HepG2 (cell line): ENCODE measurements at regions not wholly inside any gene's neighbourhood (a gene's known extent, or its start where the extent isn't known, plus 50 kb on each side); places are given as distances from the start of the nearest gene placed in this dataset.
A peak's percentile ranks its signal among the peaks of the same experiment; 100 is the strongest.

Source experiments
- AHDC1 ChIP-seq: sonication (generic); formaldehyde crosslinking; IDR thresholded peaks from 2 replicates; pipeline ENCODE4 v1.5.1; 2020; ENCODE audit warnings: mild to moderate bottlenecking, missing genetic modification reagents, borderline replicate concordance
- ATF3 ChIP-seq: sonication (generic); formaldehyde crosslinking; IDR thresholded peaks from 2 replicates; pipeline ENCODE4 v1.4.0; 2020; ENCODE audit warnings: missing genetic modification reagents
- CEBPG ChIP-seq: IDR thresholded peaks from 2 replicates; pipeline ENCODE4 v1.6.1; 2016
- ELF1 ChIP-seq: sonication (generic); formaldehyde crosslinking; IDR thresholded peaks from 2 replicates; pipeline ENCODE4 v1.4.0; 2020; ENCODE audit warnings: missing genetic modification reagents
- FOXJ3 ChIP-seq: sonication (generic); formaldehyde crosslinking; IDR thresholded peaks from 2 replicates; pipeline ENCODE4 v1.4.0; 2020; ENCODE audit warnings: missing genetic modification reagents, mild to moderate bottlenecking, borderline replicate concordance
- GABPB1 ChIP-seq: IDR thresholded peaks from 2 replicates; pipeline ENCODE4 v1.6.1; 2016; ENCODE audit warnings: mild to moderate bottlenecking, missing genetic modification reagents, moderate library complexity, missing compliant biosample characterization
- HES4 ChIP-seq: sonication (generic); formaldehyde crosslinking; IDR thresholded peaks from 2 replicates; pipeline ENCODE4 v1.9.0; 2021; ENCODE audit warnings: mild to moderate bottlenecking, missing genetic modification reagents, borderline replicate concordance
- HOMEZ ChIP-seq: IDR thresholded peaks from 2 replicates; pipeline ENCODE4 v1.6.1; 2016; ENCODE audit warnings: low read depth
- KAT8 ChIP-seq: IDR thresholded peaks from 2 replicates; pipeline ENCODE4 v1.6.1; 2016; ENCODE audit warnings: missing genetic modification reagents, missing compliant biosample characterization
- KDM4B ChIP-seq: sonication (generic); formaldehyde crosslinking; IDR thresholded peaks from 2 replicates; pipeline ENCODE4 v1.4.0; 2020; ENCODE audit warnings: missing genetic modification reagents
- NKX3-1 ChIP-seq: sonication (generic); formaldehyde crosslinking; IDR thresholded peaks from 2 replicates; pipeline ENCODE4 v1.5.0; 2020; ENCODE audit warnings: missing genetic modification reagents
- NR2F1 ChIP-seq, 2 experiments: fragments of 450-650 bp in 1 of 2; formaldehyde crosslinking in 1 of 2; IDR thresholded peaks; 2 replicates each; pipeline versions ENCODE4 v1.5.0 to v1.6.1; 2016 to 2020; ENCODE audit warnings: mild to moderate bottlenecking in 1 of 2, missing compliant biosample characterization in 1 of 2, missing genetic modification reagents in 1 of 2, moderate library complexity in 1 of 2
- NR2F2 ChIP-seq: IDR thresholded peaks from 2 replicates; pipeline ENCODE4 v1.6.1; 2012; ENCODE audit warnings: low read depth, inconsistent platforms, borderline replicate concordance
- SOX5 ChIP-seq: IDR thresholded peaks from 2 replicates; pipeline ENCODE4 v1.6.1; 2016; ENCODE audit warnings: borderline replicate concordance
- ZNF12 ChIP-seq: sonication (generic); formaldehyde crosslinking; IDR thresholded peaks from 2 replicates; pipeline ENCODE4 v1.5.0; 2020; ENCODE audit warnings: missing genetic modification reagents
- ZNF274 ChIP-seq: sonication (generic); formaldehyde crosslinking; IDR thresholded peaks from 2 replicates; pipeline ENCODE4 v1.5.1; 2020; ENCODE audit warnings: mild to moderate bottlenecking, missing genetic modification reagents
- ZNF296 ChIP-seq: sonication (generic); formaldehyde crosslinking; conservative IDR thresholded peaks from 2 replicates; pipeline ENCODE4 v1.5.0; 2020; ENCODE audit warnings: mild to moderate bottlenecking, missing genetic modification reagents
- ZNF30 ChIP-seq: sonication (generic); formaldehyde crosslinking; IDR thresholded peaks from 2 replicates; pipeline ENCODE4 v1.5.0; 2020; ENCODE audit warnings: mild to moderate bottlenecking, missing genetic modification reagents
- ZNF589 ChIP-seq: sonication (generic); formaldehyde crosslinking; conservative IDR thresholded peaks from 2 replicates; pipeline ENCODE4 v1.8.0; 2022; ENCODE audit warnings: mild to moderate bottlenecking, moderate library complexity, missing genetic modification reagents
- ZNF670 ChIP-seq: sonication (generic); formaldehyde crosslinking; IDR thresholded peaks from 2 replicates; pipeline ENCODE4 v1.8.0; 2022; ENCODE audit warnings: mild to moderate bottlenecking, missing genetic modification reagents, borderline replicate concordance
- ZNF841 ChIP-seq: sonication (generic); formaldehyde crosslinking; IDR thresholded peaks from 2 replicates; pipeline ENCODE4 v1.8.1; 2023; ENCODE audit warnings: missing genetic modification reagents, borderline replicate concordance
- TF ChIP-seq, protein P1 (sequence below): sonication (generic); formaldehyde crosslinking; IDR thresholded peaks from 2 replicates; pipeline ENCODE4 v1.4.0; 2020; ENCODE audit warnings: missing genetic modification reagents

DNA sequence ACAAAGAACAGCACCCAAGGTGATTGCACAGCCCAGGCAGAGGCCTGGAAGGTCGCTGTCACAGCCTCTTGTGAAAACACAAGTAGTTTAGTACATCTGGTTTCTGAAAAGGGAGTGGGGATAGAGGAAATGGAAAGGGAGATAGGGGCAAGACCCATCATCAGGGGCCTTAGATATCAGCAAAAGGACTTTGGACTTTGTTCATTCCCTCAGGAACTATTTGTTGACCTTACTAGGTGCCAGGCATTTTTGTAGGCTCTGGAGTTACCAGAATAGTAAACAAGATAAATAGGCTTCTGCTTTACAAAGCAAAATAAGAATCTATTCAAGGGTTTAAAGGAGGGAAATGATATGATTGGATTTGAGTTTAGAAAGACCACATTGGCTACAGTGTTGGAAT, 199.4 kb upstream of the CDKN3 start (continued):
- TF ChIP-seq, protein P1, sequence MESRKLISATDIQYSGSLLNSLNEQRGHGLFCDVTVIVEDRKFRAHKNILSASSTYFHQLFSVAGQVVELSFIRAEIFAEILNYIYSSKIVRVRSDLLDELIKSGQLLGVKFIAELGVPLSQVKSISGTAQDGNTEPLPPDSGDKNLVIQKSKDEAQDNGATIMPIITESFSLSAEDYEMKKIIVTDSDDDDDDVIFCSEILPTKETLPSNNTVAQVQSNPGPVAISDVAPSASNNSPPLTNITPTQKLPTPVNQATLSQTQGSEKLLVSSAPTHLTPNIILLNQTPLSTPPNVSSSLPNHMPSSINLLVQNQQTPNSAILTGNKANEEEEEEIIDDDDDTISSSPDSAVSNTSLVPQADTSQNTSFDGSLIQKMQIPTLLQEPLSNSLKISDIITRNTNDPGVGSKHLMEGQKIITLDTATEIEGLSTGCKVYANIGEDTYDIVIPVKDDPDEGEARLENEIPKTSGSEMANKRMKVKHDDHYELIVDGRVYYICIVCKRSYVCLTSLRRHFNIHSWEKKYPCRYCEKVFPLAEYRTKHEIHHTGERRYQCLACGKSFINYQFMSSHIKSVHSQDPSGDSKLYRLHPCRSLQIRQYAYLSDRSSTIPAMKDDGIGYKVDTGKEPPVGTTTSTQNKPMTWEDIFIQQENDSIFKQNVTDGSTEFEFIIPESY (CRISPR knock-in tag) = no peak
- TF ChIP-seq ZNF30 (CRISPR knock-in tag) (no peak), NKX3-1 (CRISPR knock-in tag) (no peak), SOX5 (CRISPR knock-in tag) (peak; percentile 60; the same call in 1 of the 2 replicates), CEBPG (no peak), NR2F1 (CRISPR knock-in tag; IDR thresholded peaks at IDR 0.05) (peak in 1 of 2 experiments; percentile 38; a peak in 1 of 4 replicates), ZNF274 (CRISPR knock-in tag) (no peak), ELF1 (CRISPR knock-in tag) (peak; percentile 20; the same call in 1 of the 2 replicates), ZNF296 (no peak), FOXJ3 (peak; percentile 63; the same call in 1 of the 2 replicates), KDM4B (CRISPR knock-in tag) (no peak), KAT8 (0 out of 2 replicates have a peak, but pooled peaks have one; percentile 34), NR2F2 (peak; percentile 55; the same call in 1 of the 2 replicates), ZNF589 (CRISPR knock-in tag) (no peak), ATF3 (CRISPR knock-in tag) (no peak), ZNF12 (no peak), HOMEZ (CRISPR knock-in tag) (peak; percentile 91), GABPB1 (CRISPR knock-in tag) (no peak), ZNF841 (CRISPR knock-in tag) (no peak), AHDC1 (CRISPR knock-in tag) (peak; percentile 93; the same call in 1 of the 2 replicates), HES4 (CRISPR knock-in tag) (no peak), ZNF670 (CRISPR knock-in tag) (no peak)
